SK-N-SH (cell line): ENCODE measurements at regions not wholly inside any gene's neighbourhood (a gene's known extent, or its start where the extent isn't known, plus 50 kb on each side); places are given as distances from the start of the nearest gene placed in this dataset.

Source experiments
- CHD2 ChIP-seq: fragments of 150-350 bp; IDR thresholded peaks from 2 replicates; pipeline ENCODE4 v1.6.1; 2018; ENCODE audit warnings: low read length; ENCODE audit not compliant: partially characterized antibody
- CTCF ChIP-seq: fragments of 200-600 bp; sonication (generic); IDR thresholded peaks from 2 replicates; pipeline ENCODE4 v1.6.1; 2017; ENCODE audit warnings: antibody characterized with exemption, mild to moderate bottlenecking, moderate library complexity
- EP300 ChIP-seq, 2 experiments: IDR thresholded peaks; 2 replicates each; pipeline versions ENCODE4 v1.4.0 to v1.6.1; 2012; ENCODE audit warnings: borderline replicate concordance in 1 of 2, low read depth in 1 of 2, low read length in 1 of 2
- EZH2phosphoT487 ChIP-seq: fragments of 200-600 bp; sonication (generic); IDR thresholded peaks from 2 replicates; pipeline ENCODE4 v1.6.1; 2017; ENCODE audit warnings: low read depth, mixed run types, mild to moderate bottlenecking, antibody characterized with exemption, moderate library complexity, borderline replicate concordance
- GABPA ChIP-seq: IDR thresholded peaks from 2 replicates; pipeline ENCODE4 v1.4.0; 2012; ENCODE audit warnings: low read depth, mild to moderate bottlenecking
- IRF3 ChIP-seq: fragments of 150-350 bp; IDR thresholded peaks from 2 replicates; pipeline ENCODE4 v1.6.1; 2016; ENCODE audit warnings: mild to moderate bottlenecking, low read depth, low read length
- JUND ChIP-seq: IDR thresholded peaks from 2 replicates; pipeline ENCODE4 v1.4.0; 2012
- PBX3 ChIP-seq: IDR thresholded peaks from 2 replicates; pipeline ENCODE4; 2012
- POLR2AphosphoS5 ChIP-seq: IDR thresholded peaks from 2 replicates; pipeline ENCODE4 v1.6.1; 2012; ENCODE audit warnings: low read depth, low read length
- RCOR1 ChIP-seq: fragments of 150-350 bp; IDR thresholded peaks from 2 replicates; pipeline ENCODE4 v1.6.1; 2017; ENCODE audit warnings: antibody characterized with exemption, low read length
- RFX5 ChIP-seq: IDR thresholded peaks from 2 replicates; pipeline ENCODE4 v1.6.1; 2012; ENCODE audit warnings: mild to moderate bottlenecking, improper control_type of control experiment, low read length
- RXRA ChIP-seq: IDR thresholded peaks from 2 replicates; pipeline ENCODE4 v1.4.0; 2012; ENCODE audit warnings: low read depth, mild to moderate bottlenecking, borderline replicate concordance
- TF ChIP-seq, protein P1 (sequence below): IDR thresholded peaks from 2 replicates; pipeline ENCODE4 v1.6.1; 2012; ENCODE audit warnings: mild to moderate bottlenecking, low read depth, low read length, moderate library complexity

DNA sequence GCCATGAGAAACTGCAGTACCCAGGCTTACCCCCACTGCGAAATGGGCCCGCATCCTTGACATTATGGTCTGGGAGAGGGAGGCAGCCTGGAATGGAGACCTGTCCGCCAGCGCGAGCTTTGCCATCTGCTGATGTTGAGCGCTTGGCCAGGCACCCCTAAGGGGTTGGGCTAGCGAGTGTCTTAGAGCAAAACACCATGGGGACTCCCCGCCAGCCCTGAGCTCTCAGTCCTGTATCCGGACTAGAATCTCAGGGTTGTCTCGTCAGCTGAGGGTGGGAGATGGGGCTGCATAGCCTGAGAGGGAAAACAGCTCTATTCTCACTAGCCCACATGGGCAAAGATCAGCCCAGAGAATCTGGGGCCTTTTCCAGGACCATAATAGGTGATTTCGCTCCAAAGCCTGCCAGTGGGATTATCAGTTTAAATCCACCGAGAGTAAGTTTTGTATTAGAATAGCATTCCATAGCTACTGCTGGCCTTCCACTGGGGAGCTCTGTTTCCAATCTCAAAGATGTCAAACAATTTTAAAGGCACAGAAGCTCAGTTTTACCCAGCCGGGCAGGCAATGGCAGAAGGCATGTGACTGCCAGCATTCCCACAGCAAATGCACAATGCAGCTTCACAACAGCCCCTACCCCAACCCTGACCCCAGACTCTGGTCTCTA is 167.5 kb upstream of the TPM1 start (continued):
- TF ChIP-seq, protein P1, sequence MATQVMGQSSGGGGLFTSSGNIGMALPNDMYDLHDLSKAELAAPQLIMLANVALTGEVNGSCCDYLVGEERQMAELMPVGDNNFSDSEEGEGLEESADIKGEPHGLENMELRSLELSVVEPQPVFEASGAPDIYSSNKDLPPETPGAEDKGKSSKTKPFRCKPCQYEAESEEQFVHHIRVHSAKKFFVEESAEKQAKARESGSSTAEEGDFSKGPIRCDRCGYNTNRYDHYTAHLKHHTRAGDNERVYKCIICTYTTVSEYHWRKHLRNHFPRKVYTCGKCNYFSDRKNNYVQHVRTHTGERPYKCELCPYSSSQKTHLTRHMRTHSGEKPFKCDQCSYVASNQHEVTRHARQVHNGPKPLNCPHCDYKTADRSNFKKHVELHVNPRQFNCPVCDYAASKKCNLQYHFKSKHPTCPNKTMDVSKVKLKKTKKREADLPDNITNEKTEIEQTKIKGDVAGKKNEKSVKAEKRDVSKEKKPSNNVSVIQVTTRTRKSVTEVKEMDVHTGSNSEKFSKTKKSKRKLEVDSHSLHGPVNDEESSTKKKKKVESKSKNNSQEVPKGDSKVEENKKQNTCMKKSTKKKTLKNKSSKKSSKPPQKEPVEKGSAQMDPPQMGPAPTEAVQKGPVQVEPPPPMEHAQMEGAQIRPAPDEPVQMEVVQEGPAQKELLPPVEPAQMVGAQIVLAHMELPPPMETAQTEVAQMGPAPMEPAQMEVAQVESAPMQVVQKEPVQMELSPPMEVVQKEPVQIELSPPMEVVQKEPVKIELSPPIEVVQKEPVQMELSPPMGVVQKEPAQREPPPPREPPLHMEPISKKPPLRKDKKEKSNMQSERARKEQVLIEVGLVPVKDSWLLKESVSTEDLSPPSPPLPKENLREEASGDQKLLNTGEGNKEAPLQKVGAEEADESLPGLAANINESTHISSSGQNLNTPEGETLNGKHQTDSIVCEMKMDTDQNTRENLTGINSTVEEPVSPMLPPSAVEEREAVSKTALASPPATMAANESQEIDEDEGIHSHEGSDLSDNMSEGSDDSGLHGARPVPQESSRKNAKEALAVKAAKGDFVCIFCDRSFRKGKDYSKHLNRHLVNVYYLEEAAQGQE: no peak
- no peak for TF ChIP-seq GABPA
- TF ChIP-seq JUND: peak; percentile 41
- no peak for TF ChIP-seq IRF3
- peak; percentile 90 for TF ChIP-seq PBX3
- TF ChIP-seq CHD2: no peak
- no peak for TF ChIP-seq RXRA
- peak; percentile 55; the same call in 1 of the 2 replicates for TF ChIP-seq POLR2AphosphoS5
- TF ChIP-seq CTCF: no peak
- TF ChIP-seq EZH2phosphoT487: no peak
- TF ChIP-seq EP300 (IDR thresholded peaks at IDR 0.05; ENCODE audit: borderline replicate concordance in 1 of 2, low read depth in 1 of 2, low read length in 1 of 2): peak in 1 of 2 experiments; percentile 68; a peak in 1 of 4 replicates
- TF ChIP-seq RFX5: no peak
- 0 out of 2 replicates have a peak, but pooled peaks have one; percentile 12 for TF ChIP-seq RCOR1
